Endothelial cell of hepatic sinusoid (primary cell): ENCODE measurements at regions not wholly inside any gene's neighbourhood (a gene's known extent, or its start where the extent isn't known, plus 50 kb on each side); places are given as distances from the start of the nearest gene placed in this dataset.

ENCODE experiments used
- in situ Hi-C: cut with HindIII; loops from 2 replicates; pipeline ENCODE4 v1.10.0; 2017; ENCODE audit warnings: low sequenced_read_pairs

DNA sequence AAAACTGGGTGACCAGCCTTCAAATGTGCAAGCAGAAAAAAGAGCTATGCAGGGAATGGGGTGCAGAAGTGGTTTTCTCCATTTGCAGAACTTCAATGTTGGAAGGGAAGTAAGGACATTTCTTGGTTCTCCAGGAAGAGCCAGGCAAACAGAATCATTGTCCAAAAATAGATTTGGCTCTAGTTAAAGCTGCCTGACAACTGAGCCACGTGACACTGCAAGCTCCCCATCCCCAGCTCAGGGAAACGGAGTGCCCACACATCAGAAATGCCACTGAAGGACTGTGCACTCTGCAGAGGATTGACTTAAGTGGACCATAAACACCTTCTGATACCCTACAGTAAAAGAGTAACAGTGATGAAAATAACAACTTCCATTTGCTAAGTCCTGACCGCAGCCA lies 195.6 kb upstream of the NSMCE3 start:
- in situ Hi-C loops, result no loop called here

DNA sequence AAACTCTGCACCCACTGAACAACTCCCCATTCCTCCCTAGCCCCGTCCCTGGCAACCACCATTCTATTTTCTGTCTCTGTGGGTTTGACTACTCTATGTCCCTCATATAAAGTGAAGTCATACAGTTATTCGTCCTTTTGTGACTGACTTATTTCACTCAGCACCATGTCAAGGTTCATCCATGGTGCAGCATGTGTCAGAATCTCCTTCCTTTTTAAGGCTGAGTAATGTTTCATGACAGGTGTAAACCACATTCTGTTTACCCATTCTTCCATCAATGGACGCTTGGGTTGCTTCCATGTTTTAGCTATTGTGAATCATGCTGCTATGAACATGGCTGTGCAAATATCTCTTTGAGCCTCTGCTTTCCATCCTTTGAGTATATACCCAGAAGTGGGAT lies 192.3 kb upstream of the NSMCE3 start:
- in situ Hi-C loops, result no loop called here

GRCh38 chr15:29458361-29458760 lies 188.7 kb upstream of the NSMCE3 start:
- in situ Hi-C loops, result no loop called here

- in situ Hi-C loops, result no loop called here
Observed at GRCh38 chr15:29457729-29458128, 188.1 kb upstream of the NSMCE3 start.

DNA sequence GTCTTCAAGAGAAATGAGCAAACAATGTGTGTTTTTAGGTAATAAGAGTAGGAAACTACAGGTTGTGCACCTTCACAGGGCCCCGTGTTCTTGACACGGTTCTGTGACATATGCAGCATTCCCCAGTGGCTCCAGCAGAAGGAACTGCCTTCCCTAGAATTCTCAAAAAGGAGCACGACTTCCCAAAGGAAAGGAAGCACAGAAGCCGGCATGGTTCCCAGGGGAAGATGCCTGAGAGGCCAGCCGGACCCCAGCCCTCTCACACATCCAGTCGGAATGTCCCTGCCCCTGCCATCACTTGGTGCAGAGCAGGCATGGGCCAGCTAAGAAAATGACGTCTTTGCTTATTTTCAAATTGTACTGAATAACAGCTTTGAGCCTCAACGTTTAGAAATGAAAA lies 187.3 kb upstream of the NSMCE3 start:
- in situ Hi-C loops, result no loop called here

GRCh38 chr15:29456255-29456654 lies 186.6 kb upstream of the NSMCE3 start:
- in situ Hi-C loops, result no loop called here

GRCh38 chr15:29455530-29455929 lies 185.9 kb upstream of the NSMCE3 start:
- in situ Hi-C loops, result no loop called here

DNA sequence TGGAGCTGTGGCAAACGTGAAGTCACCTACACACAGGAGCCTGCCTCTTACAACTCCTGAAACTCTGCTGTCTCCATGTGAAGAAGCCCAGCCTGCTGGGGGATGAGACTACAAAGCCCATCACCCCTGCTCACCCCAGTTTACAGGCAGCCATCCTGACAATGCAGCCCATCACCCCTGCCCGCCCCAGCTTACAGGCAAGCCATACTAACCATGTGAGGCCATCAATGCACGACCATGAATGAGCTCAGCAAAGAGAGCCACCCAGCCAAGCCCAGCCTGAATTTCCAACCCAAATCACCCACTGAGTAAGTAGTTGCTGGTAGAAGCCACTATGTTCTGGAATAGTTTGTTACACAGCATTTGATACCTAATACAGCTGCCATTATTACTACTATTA lies 185.4 kb upstream of the NSMCE3 start:
- in situ Hi-C loops, result no loop called here

DNA sequence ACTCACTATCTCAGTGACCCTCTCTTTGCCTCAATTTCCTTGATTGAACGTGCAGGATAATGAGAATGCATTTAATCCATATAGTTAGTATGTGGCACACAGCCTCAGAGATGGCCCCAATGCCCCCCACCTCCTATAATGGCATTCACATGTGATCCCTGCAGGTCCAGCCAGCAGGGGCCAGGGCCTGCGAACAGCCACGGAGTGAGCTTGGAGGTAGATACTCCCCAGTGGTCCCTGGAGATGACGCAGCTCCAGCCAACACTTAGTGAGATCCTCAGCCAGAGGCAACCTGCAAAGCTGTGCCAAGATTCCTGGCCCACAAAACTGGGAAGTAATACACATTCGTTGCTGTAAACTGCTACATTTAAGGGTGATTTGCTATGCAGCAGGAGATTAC lies 184.9 kb upstream of the NSMCE3 start:
- in situ Hi-C loops, result no loop called here

DNA sequence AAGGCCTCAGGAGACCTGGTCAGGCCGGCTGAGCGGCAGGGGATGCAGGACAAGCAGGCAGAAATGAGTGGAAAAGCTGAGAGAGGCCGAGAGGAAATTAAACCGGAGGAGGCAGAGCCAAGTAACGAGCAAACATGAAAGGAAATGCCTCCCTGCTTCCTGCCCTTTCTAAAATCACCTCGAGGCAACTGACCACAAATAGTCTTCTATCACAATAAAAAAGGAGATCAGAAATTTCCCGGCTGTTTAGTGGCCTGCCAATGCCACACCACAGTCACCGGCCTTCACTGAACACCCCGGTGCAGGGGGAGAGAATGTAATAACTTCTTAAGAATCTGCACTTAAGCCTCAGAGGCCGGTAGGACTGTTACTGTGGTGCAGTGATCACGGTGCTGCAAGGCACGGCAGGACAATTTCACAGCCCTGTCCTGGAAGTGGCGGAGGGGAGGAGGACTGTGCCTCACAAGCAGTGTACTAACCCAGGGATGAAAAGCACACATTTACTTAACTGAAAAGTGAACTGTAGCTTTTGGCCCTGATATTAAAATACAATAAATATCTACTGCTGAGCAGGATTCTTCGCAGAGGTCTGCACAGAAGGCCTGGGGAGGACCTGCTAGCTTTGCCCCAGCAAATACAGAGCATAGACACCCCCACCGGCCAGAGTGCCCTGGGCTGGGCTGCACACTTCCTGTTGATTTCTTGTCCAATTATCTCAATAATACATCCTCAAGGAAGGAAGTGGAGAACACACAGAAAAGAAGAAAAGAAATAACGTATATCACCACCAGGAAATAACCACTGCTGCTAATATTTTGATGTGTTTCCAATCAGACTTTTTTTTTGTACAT lies 183.5 kb upstream of the NSMCE3 start:
- in situ Hi-C loops, result no loop called here

DNA sequence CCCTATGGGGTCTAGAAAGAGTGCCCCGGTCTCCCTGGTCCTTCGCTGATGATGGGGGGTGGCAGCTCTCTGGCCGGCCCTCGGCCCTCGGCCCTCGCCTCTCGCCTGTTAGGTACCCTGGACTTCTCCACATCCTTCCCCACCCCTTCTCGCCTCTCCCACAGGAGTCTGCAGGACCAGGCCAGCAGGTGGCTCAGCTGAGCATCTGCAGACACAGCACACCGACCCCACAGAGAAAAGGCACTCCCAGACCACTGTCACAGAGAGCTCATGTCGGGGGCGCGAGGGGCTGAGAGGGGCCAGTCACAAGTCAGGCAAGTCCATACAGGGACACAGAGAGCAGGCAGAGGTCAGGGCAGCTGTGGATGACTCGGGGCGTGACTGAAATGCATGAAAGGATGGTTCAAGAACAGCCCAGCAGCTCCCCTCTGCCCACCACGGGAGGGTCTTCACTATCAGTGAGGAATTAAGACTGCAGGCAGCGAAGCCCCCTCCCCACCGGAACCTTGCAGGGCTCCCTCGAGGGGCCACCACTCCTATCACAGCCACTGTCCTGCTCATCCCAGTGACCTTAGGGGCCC lies 181.7 kb upstream of the NSMCE3 start:
- in situ Hi-C loops, result no loop called here

- in situ Hi-C loops, result no loop called here
Observed at GRCh38 chr15:29449136-29449535, 179.5 kb upstream of the NSMCE3 start.

DNA sequence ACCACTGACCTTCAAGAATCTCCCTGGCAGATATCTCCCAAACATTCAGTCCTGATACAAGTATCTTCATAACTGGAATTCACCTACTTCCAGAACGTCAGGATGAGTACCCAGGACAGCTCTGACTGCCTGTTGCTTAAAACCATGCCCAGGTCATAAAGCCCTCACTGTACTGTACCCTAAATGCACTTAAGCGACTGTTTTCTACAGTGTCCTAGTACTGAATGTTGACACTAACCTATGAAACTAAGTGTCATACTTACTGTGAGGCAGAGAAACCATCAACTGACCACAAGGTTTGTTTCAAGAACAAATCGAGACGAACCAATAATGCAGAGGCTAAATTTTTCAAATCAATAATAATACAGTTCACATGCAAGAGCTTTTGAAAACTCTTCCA lies 178.7 kb upstream of the NSMCE3 start:
- in situ Hi-C loops, result no loop called here

DNA sequence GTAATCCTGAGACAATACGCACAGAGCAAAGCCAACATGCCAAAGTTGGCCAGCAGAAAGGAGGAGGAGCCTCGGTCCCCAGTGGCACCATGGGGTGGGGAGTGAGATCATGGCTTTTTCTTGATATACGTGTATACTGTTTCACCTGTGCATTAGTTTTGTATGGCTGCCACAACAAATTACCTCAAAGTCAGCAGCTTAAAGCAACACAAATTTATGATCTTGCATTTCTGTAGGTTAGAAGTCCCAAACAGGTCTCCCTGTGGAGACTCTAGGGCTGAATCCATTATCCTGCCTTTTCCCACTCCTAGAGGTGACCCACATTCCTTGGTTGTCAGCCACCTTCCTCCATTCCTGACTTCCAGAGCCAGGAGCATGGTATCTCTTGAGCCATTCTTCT lies 176.9 kb upstream of the NSMCE3 start:
- in situ Hi-C loops, result no loop called here

DNA sequence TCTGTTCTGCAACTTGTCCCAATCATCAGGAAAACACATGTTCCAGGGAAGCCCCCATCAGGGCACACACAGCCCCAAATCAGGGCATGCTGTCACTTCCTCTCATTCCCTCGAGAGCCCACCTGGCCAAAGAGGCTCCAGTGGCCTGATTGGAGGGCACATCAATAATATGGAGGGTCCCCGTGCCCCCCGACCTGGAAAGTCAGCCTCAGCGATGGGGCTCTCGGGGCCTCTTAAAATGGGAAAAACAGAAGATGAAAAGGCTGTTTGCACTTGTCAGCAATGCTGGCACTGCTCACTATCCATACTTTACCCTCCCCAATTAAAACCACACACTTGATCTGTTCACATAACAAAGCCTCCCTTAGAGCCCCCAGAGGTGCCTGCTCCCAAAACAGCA lies 172.9 kb upstream of the NSMCE3 start:
- in situ Hi-C loops, result no loop called here

GRCh38 chr15:29440541-29440940 lies 170.9 kb upstream of the NSMCE3 start:
- in situ Hi-C loops, result no loop called here

DNA sequence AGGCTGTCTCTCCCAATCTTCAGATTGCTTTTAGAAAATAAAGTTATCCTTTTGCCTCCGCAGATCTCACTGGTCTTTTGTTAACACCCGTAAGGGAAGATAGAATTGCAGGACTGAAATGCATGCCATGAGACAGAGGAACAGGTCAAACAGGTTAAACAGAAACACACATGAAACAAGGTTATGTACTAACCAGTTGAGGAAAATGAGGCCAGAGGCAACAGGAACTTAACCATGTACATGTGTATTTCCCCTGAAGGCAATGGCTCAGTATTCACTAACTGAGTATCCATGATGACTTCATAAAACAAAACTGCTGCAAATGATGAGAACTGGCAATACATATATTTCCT lies 169.1 kb upstream of the NSMCE3 start:
- in situ Hi-C loops, result loop anchor here (5.0 kb wide), 1 partner anchor 84 kb away; no protein-coding TSS in a partner anchor

GRCh38 chr15:29437888-29438702 lies 168.5 kb upstream of the NSMCE3 start:
- in situ Hi-C loops, result loop anchor here (5.0 kb wide), 1 partner anchor 84 kb away; no protein-coding TSS in a partner anchor

GRCh38 chr15:29435811-29436210 lies 166.2 kb upstream of the NSMCE3 start:
- in situ Hi-C loops, result loop anchor here (5.0 kb wide), 1 partner anchor 86 kb away; no protein-coding TSS in a partner anchor

DNA sequence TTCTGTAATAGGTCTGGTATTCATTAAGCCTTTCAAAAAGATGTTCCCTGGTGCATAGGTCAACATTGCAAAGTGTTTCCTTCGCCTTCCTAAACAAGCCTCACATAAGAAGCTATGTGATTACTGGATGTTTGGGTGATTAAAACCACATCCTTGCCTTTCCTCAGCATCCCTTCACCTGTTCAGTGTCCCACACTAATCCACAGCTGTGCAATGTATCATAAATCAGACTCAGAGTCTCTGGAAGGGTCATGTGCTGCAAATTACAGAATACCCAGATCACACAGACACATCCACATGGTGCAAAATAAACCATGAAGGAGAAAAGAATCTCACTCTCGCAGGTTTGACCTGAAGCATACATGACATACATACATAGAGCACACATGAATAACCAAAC lies 164.7 kb upstream of the NSMCE3 start:
- in situ Hi-C loops, result no loop called here

- in situ Hi-C loops, result no loop called here
Observed at GRCh38 chr15:29433507-29434248, 164.1 kb upstream of the NSMCE3 start.
